Nephron (organoid): ENCODE measurements at regions not wholly inside any gene's neighbourhood (a gene's known extent, or its start where the extent isn't known, plus 50 kb on each side); places are given as distances from the start of the nearest gene placed in this dataset.
A peak's percentile ranks its signal among the peaks of the same experiment; 100 is the strongest.

Experiments
- H3K27ac Mint-ChIP-seq, 3 experiments: 2 replicates each; pipeline ENCODE4 v1.8.0; 2020; ENCODE audit warnings: mixed read lengths in 3 of 3, mild to moderate bottlenecking in 2 of 3, moderate library complexity in 1 of 3
- H3K27me3 Mint-ChIP-seq: 2 replicates; pipeline ENCODE4 v1.8.0; 2021; ENCODE audit warnings: low read depth, mild to moderate bottlenecking, moderate library complexity, mixed read lengths
- H3K36me3 Mint-ChIP-seq: 2 replicates; pipeline ENCODE4 v1.8.0; 2020; ENCODE audit warnings: low read depth, mixed read lengths
- H3K4me1 Mint-ChIP-seq: 2 replicates; pipeline ENCODE4 v1.8.0; 2020; ENCODE audit warnings: mixed read lengths
- H3K4me3 Mint-ChIP-seq, 3 experiments: 2 replicates each; pipeline ENCODE4 v1.8.0; 2020; ENCODE audit warnings: mild to moderate bottlenecking in 3 of 3, mixed read lengths in 3 of 3, moderate library complexity in 2 of 3
- H3K9me3 Mint-ChIP-seq: 2 replicates; pipeline ENCODE4 v1.8.0; 2020; ENCODE audit warnings: mixed read lengths
- CTCF ChIP-seq, 3 experiments: fragments of 200-600 bp; sonication (generic); IDR thresholded peaks; one replicate each; pipeline ENCODE4 v1.5.0; 2021; ENCODE audit warnings: antibody characterized with exemption in 3 of 3; ENCODE audit not compliant: unreplicated experiment in 3 of 3

- peaks cover 51% of the 10 kb centered on the region for H3K4me1 Mint-ChIP-seq
- no peak for TF ChIP-seq CTCF (IDR thresholded peaks at IDR 0.05; ENCODE audit: unreplicated experiment in 3 of 3)
- no peaks in the 10 kb centered on the region for H3K36me3 Mint-ChIP-seq
- H3K27ac Mint-ChIP-seq: no peak overlapping the region
- no peaks in the 10 kb centered on the region for H3K9me3 Mint-ChIP-seq
- H3K4me3 Mint-ChIP-seq: no peak overlapping the region
- peaks cover 23% of the 10 kb centered on the region for H3K27me3 Mint-ChIP-seq
These were observed 76.1 kb upstream of the INSIG1 start for GRCh38 chr7:155221547-155221946.

GRCh38 chr7:155222061-155222460, 75.6 kb upstream of the INSIG1 start:
- Mint-ChIP-seq H3K27me3 (peaks cover 20% of the 10 kb centered on the region), H3K36me3 (no peaks in the 10 kb centered on the region), H3K4me3 (no peak overlapping the region), H3K4me1 (peaks cover 54% of the 10 kb centered on the region), H3K27ac (peak overlapping the region in 1 of 3 experiments; percentile 20), H3K9me3 (no peaks in the 10 kb centered on the region)
- no peak for TF ChIP-seq CTCF (IDR thresholded peaks at IDR 0.05; ENCODE audit: unreplicated experiment in 3 of 3)

- no peaks in the 10 kb centered on the region for H3K36me3 Mint-ChIP-seq
These were observed 75.1 kb upstream of the INSIG1 start for GRCh38 chr7:155222573-155222972.

GRCh38 chr7:155223021-155223420, 74.7 kb upstream of the INSIG1 start:
- TF ChIP-seq CTCF (IDR thresholded peaks at IDR 0.05; ENCODE audit: unreplicated experiment in 3 of 3): no peak
- Mint-ChIP-seq H3K4me1 (peaks cover 63% of the 10 kb centered on the region), H3K9me3 (no peaks in the 10 kb centered on the region), H3K36me3 (no peaks in the 10 kb centered on the region), H3K27me3 (peaks cover 26% of the 10 kb centered on the region), H3K27ac (no peak overlapping the region), H3K4me3 (no peak overlapping the region)

More at GRCh38 chr7:155222573-155222972, 75.1 kb upstream of the INSIG1 start:
- Mint-ChIP-seq H3K9me3 (no peaks in the 10 kb centered on the region), H3K27ac (no peak overlapping the region), H3K4me3 (no peak overlapping the region), H3K27me3 (peaks cover 25% of the 10 kb centered on the region), H3K4me1 (peaks cover 59% of the 10 kb centered on the region)
- no peak for TF ChIP-seq CTCF (IDR thresholded peaks at IDR 0.05; ENCODE audit: unreplicated experiment in 3 of 3)

- peaks cover 68% of the 10 kb centered on the region for H3K4me1 Mint-ChIP-seq
- H3K9me3 Mint-ChIP-seq: no peaks in the 10 kb centered on the region
- H3K27me3 Mint-ChIP-seq: peaks cover 26% of the 10 kb centered on the region
- H3K4me3 Mint-ChIP-seq: no peak overlapping the region
- no peak overlapping the region for H3K27ac Mint-ChIP-seq
- H3K36me3 Mint-ChIP-seq: no peaks in the 10 kb centered on the region
- TF ChIP-seq CTCF (IDR thresholded peaks at IDR 0.05; ENCODE audit: unreplicated experiment in 3 of 3): no peak
These were observed 74.2 kb upstream of the INSIG1 start for GRCh38 chr7:155223503-155223902.

GRCh38 chr7:155224116-155224811, 73.4 kb upstream of the INSIG1 start:
- H3K9me3 Mint-ChIP-seq: no peaks in the 10 kb centered on the region
- TF ChIP-seq CTCF (IDR thresholded peaks at IDR 0.05; ENCODE audit: unreplicated experiment in 3 of 3): no peak
- H3K4me3 Mint-ChIP-seq: no peak overlapping the region

More at GRCh38 chr7:155224116-155224811, 73.4 kb upstream of the INSIG1 start:
- Mint-ChIP-seq H3K4me1 (peaks cover 73% of the 10 kb centered on the region), H3K27me3 (peaks cover 24% of the 10 kb centered on the region), H3K36me3 (no peaks in the 10 kb centered on the region), H3K27ac (peak overlapping the region in 2 of 3 experiments; percentile 22 to 42)
